PC-9 (cell line): ENCODE measurements at regions not wholly inside any gene's neighbourhood (a gene's known extent, or its start where the extent isn't known, plus 50 kb on each side); places are given as distances from the start of the nearest gene placed in this dataset.
A peak's percentile ranks its signal among the peaks of the same experiment; 100 is the strongest.

ENCODE experiments used
- BruUV-seq: library from RNA; stranded (reverse); fragments of 400-500 nt; replicated peaks from 2 replicates; lab custom pipeline; 2021; lab: Mats Ljungman, UMichigan
- CTCF ChIA-PET: fragments of 300-600 bp; sonication (Branson Sonifier 250); formaldehyde crosslinking; loops from one replicate; lab custom pipeline; 2022; ENCODE audit warnings: antibody characterized with exemption; lab: Charles Lee
- POLR2A ChIA-PET: fragments of 300-600 bp; sonication (Branson Sonifier 250); formaldehyde crosslinking; loops from one replicate; lab custom pipeline; 2022; ENCODE audit warnings: antibody characterized with exemption; ENCODE audit not compliant: unreplicated experiment; lab: Charles Lee
- DNase-seq, 2 experiments: peaks; one replicate each; pipeline versions ENCODE4 v3.0.0 to v3.0.0-alpha.2; 2015 to 2022; ENCODE audit warnings: mixed read lengths in 1 of 2
- H2AFZ ChIP-seq: fragments of 200-600 bp; sonication (generic); 2 replicates; pipeline ENCODE4 v1.8.1; 2017; ENCODE audit warnings: antibody characterized with exemption
- H3F3A ChIP-seq: fragments of 200-600 bp; sonication (generic); 2 replicates; pipeline ENCODE4 v1.8.1; 2017; ENCODE audit warnings: antibody characterized with exemption, mild to moderate bottlenecking, low read depth; ENCODE audit not compliant: insufficient read depth
- H3K27ac ChIP-seq: fragments of 200-600 bp; sonication (generic); 2 replicates; pipeline ENCODE4 v1.6.1; 2016; ENCODE audit warnings: mixed run types
- H3K27me3 ChIP-seq: fragments of 200-600 bp; sonication (generic); 2 replicates; pipeline ENCODE4 v1.6.1; 2016; ENCODE audit warnings: low read depth, mixed run types; ENCODE audit not compliant: insufficient read depth
- H3K36me3 ChIP-seq: fragments of 200-600 bp; sonication (generic); 2 replicates; pipeline ENCODE4 v1.6.1; 2016; ENCODE audit warnings: low read depth, mixed run types
- H3K4me1 ChIP-seq: fragments of 200-600 bp; sonication (generic); replicated peaks from 2 replicates; pipeline ENCODE4 v1.6.1; 2016; ENCODE audit warnings: mixed run types; ENCODE audit not compliant: insufficient read depth
- H3K4me2 ChIP-seq: fragments of 200-600 bp; sonication (generic); 2 replicates; pipeline ENCODE4 v1.6.1; 2017; ENCODE audit warnings: mixed run types
- H3K4me3 ChIP-seq: fragments of 200-600 bp; sonication (generic); 2 replicates; pipeline ENCODE4 v1.6.1; 2016; ENCODE audit warnings: mixed run types
- H3K79me2 ChIP-seq: fragments of 200-600 bp; sonication (generic); 2 replicates; pipeline ENCODE4 v1.6.1; 2017; ENCODE audit warnings: low read depth, mixed run types
- H3K9me2 ChIP-seq: fragments of 200-600 bp; sonication (generic); 2 replicates; pipeline ENCODE4 v1.8.1; 2017; ENCODE audit warnings: mild to moderate bottlenecking; ENCODE audit not compliant: insufficient read depth
- H3K9me3 ChIP-seq: fragments of 200-600 bp; sonication (generic); 2 replicates; pipeline ENCODE4 v1.8.1; 2016; ENCODE audit warnings: low read depth; ENCODE audit not compliant: insufficient read depth
- H4K20me1 ChIP-seq: fragments of 200-600 bp; sonication (generic); 2 replicates; pipeline ENCODE4 v1.8.1; 2017; ENCODE audit not compliant: insufficient read depth
- CTCF ChIP-seq: fragments of 200-600 bp; sonication (generic); conservative IDR thresholded peaks from 2 replicates; pipeline ENCODE4 v1.6.1; 2017; ENCODE audit warnings: mixed run types, antibody characterized with exemption, mild to moderate bottlenecking, moderate library complexity
- EZH2 ChIP-seq: fragments of 200-600 bp; sonication (generic); IDR thresholded peaks from 2 replicates; pipeline ENCODE4 v1.8.0; 2017; ENCODE audit warnings: antibody characterized with exemption, low read depth
- intact Hi-C: fragments of 100-400 bp; cut with micrococcal nuclease; formaldehyde crosslinking; loops from one replicate; pipeline ENCODE4 v1.10.0; 2022; ENCODE audit not compliant: unreplicated experiment

- Histone ChIP-seq H3K9me3 (no peaks in the 10 kb centered on the region), H3K79me2 (no peaks in the 10 kb centered on the region), H3K27ac (no peak overlapping the region), H3K36me3 (no peaks in the 10 kb centered on the region), H3K27me3 (peaks cover 11% of the 10 kb centered on the region; the same call in 1 of the 2 replicates), H4K20me1 (no peaks in the 10 kb centered on the region), H3K9me2 (no peaks in the 10 kb centered on the region), H2AFZ (no peak overlapping the region), H3K4me1 (no peaks in the 10 kb centered on the region), H3F3A (no peaks in the 10 kb centered on the region), H3K4me3 (no peak overlapping the region), H3K4me2 (no peak overlapping the region)
- TF ChIP-seq CTCF (no peak), EZH2 (no peak)
- POLR2A ChIA-PET, result no interaction called here
- BruUV-seq, result no TSS peak
- CTCF ChIA-PET, result no interaction called here
- intact Hi-C loops, result no loop called here
- DNase-seq, result no peak
Measured at GRCh38 chr11:131246156-131246555, 124.3 kb upstream of the NTM start.

GRCh38 chr11:131246663-131247062, 123.8 kb upstream of the NTM start:
- Histone ChIP-seq H3F3A (no peaks in the 10 kb centered on the region), H3K36me3 (no peaks in the 10 kb centered on the region), H3K27me3 (peaks cover 10% of the 10 kb centered on the region; the same call in 1 of the 2 replicates), H3K9me2 (no peaks in the 10 kb centered on the region), H3K4me1 (no peaks in the 10 kb centered on the region), H2AFZ (no peak overlapping the region), H4K20me1 (no peaks in the 10 kb centered on the region), H3K79me2 (no peaks in the 10 kb centered on the region), H3K4me3 (no peak overlapping the region), H3K27ac (no peak overlapping the region), H3K4me2 (no peak overlapping the region), H3K9me3 (no peaks in the 10 kb centered on the region)
- BruUV-seq, result no TSS peak
- TF ChIP-seq EZH2 (no peak), CTCF (peak; percentile 47)
- POLR2A ChIA-PET, result no interaction called here
- peak in 1 of 2 experiments; percentile 6 for DNase-seq
- intact Hi-C loops, result no loop called here
- CTCF ChIA-PET, result no interaction called here

- Histone ChIP-seq H3K79me2 (no peaks in the 10 kb centered on the region), H3K9me3 (no peaks in the 10 kb centered on the region), H3K4me2 (no peak overlapping the region), H3K36me3 (no peaks in the 10 kb centered on the region), H3K9me2 (no peaks in the 10 kb centered on the region), H3K4me3 (no peak overlapping the region), H3K27me3 (peaks cover 22% of the 10 kb centered on the region), H3K27ac (no peak overlapping the region), H3F3A (no peaks in the 10 kb centered on the region), H3K4me1 (no peaks in the 10 kb centered on the region), H4K20me1 (no peaks in the 10 kb centered on the region), H2AFZ (no peak overlapping the region)
- CTCF ChIA-PET, result no interaction called here
- POLR2A ChIA-PET, result no interaction called here
- no peak for DNase-seq
- TF ChIP-seq EZH2 (no peak), CTCF (no peak)
- BruUV-seq, result no TSS peak
- intact Hi-C loops, result no loop called here
Measured at GRCh38 chr11:131248588-131248987, 121.8 kb upstream of the NTM start.
